ENCODE measurements at regions not wholly inside any gene's neighbourhood (a gene's known extent, or its start where the extent isn't known, plus 50 kb on each side); places are given as distances from the start of the nearest gene placed in this dataset.
A peak's percentile ranks its signal among the peaks of the same experiment; 100 is the strongest.

DNA sequence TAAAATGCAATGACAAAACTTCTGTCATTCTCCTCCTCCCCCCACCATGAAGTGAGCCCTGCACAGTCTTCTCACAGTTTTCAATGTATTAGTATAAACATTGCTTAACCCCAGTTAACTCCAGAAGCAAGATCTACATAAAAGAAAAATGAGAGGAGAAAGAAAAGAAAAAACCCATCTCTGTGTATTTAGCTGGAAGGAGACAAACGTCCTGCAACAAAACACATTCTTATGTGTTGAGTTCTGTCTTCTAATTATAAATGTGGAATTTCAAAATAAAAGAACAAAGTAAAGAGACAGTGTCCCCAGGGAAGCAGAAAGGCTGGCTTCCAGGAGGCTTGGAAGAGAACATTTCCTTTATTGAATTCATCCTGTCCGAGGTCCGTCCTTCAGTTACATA is 491.9 kb upstream of the TUSC1 start:
- TF ChIP-seq, protein P1, sequence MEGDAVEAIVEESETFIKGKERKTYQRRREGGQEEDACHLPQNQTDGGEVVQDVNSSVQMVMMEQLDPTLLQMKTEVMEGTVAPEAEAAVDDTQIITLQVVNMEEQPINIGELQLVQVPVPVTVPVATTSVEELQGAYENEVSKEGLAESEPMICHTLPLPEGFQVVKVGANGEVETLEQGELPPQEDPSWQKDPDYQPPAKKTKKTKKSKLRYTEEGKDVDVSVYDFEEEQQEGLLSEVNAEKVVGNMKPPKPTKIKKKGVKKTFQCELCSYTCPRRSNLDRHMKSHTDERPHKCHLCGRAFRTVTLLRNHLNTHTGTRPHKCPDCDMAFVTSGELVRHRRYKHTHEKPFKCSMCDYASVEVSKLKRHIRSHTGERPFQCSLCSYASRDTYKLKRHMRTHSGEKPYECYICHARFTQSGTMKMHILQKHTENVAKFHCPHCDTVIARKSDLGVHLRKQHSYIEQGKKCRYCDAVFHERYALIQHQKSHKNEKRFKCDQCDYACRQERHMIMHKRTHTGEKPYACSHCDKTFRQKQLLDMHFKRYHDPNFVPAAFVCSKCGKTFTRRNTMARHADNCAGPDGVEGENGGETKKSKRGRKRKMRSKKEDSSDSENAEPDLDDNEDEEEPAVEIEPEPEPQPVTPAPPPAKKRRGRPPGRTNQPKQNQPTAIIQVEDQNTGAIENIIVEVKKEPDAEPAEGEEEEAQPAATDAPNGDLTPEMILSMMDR (IDR thresholded peaks at IDR 0.05; ENCODE audit: low read depth, low read length) = no peak
- in situ Hi-C loops (cut with HindIII; ENCODE audit: low sequenced_read_pairs) = no loop called here
- peak; percentile 15 for DNase-seq (ENCODE audit: low read depth, low spot score)
- H3K4me3 ChIP-seq (ENCODE audit: low read depth, low read length) = no peak overlapping the region

DNA sequence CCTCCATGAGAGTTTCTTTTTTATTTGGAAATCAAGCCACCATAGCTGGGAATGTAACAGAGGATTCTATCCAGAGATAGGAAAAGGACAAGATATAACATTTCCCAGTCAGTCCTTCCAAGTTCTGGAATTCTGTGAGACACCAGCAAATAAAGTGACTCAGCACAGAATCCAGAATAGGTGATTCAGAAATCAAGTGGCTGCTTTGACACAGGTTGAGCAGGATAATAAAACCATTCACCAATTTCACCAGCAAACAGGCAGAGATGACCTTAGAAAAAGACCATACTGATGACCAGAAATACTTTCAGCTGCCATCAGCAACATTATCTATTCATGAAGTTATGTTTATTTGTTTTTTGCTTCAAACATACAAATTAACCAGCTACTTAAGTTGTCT is 491.5 kb upstream of the TUSC1 start:
- DNase-seq (ENCODE audit: low read depth, low spot score) = peak; percentile 2
- in situ Hi-C loops (cut with HindIII; ENCODE audit: low sequenced_read_pairs) = no loop called here
- TF ChIP-seq, protein P1 (IDR thresholded peaks at IDR 0.05; ENCODE audit: low read depth, low read length) = no peak
- H3K4me3 ChIP-seq (ENCODE audit: low read depth, low read length) = no peak overlapping the region

DNA sequence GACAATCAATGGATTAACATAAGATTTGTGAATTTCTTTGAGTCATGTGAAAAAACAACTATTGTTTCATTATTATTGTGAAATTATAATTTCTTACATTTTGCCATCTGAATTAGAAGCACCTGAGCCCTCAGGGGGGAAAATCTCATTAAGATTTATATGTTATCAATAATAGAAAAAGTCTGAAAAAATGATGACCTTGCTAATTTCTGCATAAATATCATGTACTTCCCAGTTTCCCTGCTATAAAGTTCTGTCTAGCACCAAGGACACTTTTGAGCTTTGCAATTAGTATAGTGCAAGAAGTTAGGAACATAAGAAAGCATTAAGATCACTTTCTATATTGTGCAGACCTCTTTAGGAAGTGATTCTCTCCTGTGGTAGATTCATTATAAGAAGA is 488.3 kb upstream of the TUSC1 start:
- H3K4me3 ChIP-seq (ENCODE audit: low read depth, low read length) = no peak overlapping the region
- in situ Hi-C loops (cut with HindIII; ENCODE audit: low sequenced_read_pairs) = no loop called here
- no peak for DNase-seq (ENCODE audit: low read depth, low spot score)
- TF ChIP-seq, protein P1 (IDR thresholded peaks at IDR 0.05; ENCODE audit: low read depth, low read length) = no peak

DNA sequence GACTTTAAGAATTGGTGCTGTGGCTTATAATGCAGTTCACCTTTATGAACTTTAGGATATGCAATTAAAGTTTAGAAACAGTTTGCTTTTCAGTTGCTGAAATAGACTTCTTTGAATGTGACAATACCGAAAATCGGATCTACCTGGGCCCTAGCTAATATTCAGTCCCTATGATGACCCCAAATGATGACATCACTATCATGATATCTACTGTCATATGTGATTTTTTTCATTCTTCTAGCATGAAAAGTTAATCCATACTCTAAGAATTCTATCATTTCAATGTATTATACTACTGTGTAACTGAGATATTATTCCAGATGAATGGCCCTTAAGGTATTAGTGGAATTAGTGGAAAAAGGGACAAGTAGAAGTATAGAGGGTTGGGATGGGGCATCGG is 487.2 kb upstream of the TUSC1 start:
- no peak for DNase-seq (ENCODE audit: low read depth, low spot score)
- H3K4me3 ChIP-seq (ENCODE audit: low read depth, low read length) = no peak overlapping the region
- TF ChIP-seq, protein P1 (IDR thresholded peaks at IDR 0.05; ENCODE audit: low read depth, low read length) = no peak
- in situ Hi-C loops (cut with HindIII; ENCODE audit: low sequenced_read_pairs) = no loop called here

DNA sequence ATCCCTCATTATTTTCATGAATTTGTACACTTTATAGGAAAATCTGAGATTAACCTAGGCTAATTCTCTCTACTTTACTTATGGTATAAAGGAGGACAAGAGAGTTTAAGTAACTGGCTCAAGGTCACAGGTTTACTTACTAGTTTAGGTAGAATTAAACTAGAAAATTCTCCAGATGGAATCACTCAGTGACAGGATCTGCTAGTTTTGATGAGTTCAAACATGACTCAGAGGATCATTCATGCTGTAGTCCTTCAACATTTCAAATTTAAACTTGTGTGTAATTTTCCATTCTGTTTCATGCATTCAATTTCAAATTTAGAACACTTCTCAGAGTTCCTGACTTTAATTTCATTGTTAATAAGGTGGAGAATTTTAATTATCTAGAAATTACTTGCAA is 485.7 kb upstream of the TUSC1 start:
- TF ChIP-seq, protein P1 (IDR thresholded peaks at IDR 0.05; ENCODE audit: low read depth, low read length) = no peak
- in situ Hi-C loops (cut with HindIII; ENCODE audit: low sequenced_read_pairs) = no loop called here
- DNase-seq (ENCODE audit: low read depth, low spot score) = peak; percentile 4

DNA sequence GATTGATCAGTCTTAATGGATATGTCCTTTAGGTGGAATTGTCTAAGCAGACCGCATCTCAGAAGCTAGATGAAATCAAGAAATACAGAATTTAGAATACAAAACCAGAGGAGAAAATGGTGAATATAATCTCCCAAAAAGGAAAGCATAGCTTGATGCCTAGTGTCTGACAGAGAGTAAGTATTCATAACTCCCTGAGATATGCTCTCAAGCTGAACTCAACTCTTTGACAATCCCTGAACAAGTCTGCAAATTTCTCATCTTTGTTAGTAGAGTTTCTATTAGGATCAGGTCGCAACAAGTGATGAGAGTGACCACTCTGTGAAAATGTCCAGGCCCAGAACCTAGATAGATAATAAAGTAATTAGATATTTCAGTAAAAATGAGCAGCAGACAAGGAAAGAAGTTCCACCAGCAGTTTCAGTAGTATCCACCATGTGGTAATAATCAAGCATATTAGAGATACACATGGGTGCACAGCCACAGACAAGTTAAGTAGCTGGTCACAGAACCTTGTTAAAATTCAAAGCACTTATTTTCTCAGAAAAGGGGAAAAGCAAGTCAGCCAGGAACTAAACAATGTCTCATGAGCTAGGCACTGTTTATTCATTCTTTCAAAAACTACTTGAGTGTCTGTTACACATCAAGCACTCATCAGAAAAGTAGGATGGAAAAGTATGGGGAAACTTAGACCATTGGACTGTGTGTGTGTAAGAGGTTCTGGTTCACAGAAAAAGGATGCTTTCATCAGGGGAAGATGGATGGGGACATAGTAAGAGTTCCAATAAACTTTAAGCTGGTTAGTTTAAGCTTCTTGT is 481.5 kb upstream of the TUSC1 start:
- TF ChIP-seq, protein P1 (IDR thresholded peaks at IDR 0.05; ENCODE audit: low read depth, low read length) = no peak
- DNase-seq (ENCODE audit: low read depth, low spot score) = no peak
- H3K4me3 ChIP-seq (ENCODE audit: low read depth, low read length) = no peak overlapping the region
- in situ Hi-C loops (cut with HindIII; ENCODE audit: low sequenced_read_pairs) = no loop called here

More for the DNA sequence above, 485.7 kb upstream of the TUSC1 start:
- no peak overlapping the region for H3K4me3 ChIP-seq (ENCODE audit: low read depth, low read length)
